ENCODE measurements at regions not wholly inside any gene's neighbourhood (a gene's known extent, or its start where the extent isn't known, plus 50 kb on each side); places are given as distances from the start of the nearest gene placed in this dataset.

DNA sequence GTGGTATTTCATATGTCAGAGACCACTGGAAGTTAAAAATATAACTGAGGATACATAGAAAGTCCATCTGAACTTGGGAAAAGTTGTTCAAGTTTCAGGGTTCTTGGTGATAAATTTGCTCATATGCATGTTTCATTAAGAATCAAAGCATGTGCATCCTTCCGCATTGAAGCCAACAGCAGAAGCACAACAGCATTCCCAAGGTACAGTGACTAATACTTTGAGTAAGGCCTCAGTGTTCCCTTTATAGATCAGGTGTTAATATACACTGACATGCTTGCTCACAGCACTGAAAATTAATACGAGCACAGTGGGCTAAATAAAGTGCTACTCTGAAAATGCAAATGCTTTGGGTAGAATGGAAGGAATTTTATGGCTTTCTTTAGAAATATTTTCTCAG is 691.1 kb downstream of the METTL15 start:
- intact Hi-C loops (cut with micrococcal nuclease) (no loop called here), dilution Hi-C loops (cut with MboI; ENCODE audit: extremely low pct_ligation_motif_present, low sequenced_read_pairs) (no loop called here)
- Histone ChIP-seq H3K27ac (ENCODE audit: insufficient read depth, low read depth, low read length) (no peak overlapping the region), H4K20me1 (replicated peaks; ENCODE audit: control insufficient read depth, extremely low read depth, insufficient read depth, low read length) (no peaks in the 10 kb centered on the region), H3K4me2 (ENCODE audit: insufficient read depth, low read length) (no peak overlapping the region), H3K36me3 (ENCODE audit: control insufficient read depth in 2 of 2, extremely low read depth in 1 of 2, insufficient read depth in 2 of 2, low read length in 2 of 2) (no peaks in the 10 kb centered on the region), H3K9ac (replicated peaks; ENCODE audit: extremely low read depth, insufficient read depth, low read length) (no peak overlapping the region), H3K4me1 (ENCODE audit: control insufficient read depth, extremely low read depth, insufficient read depth, low read length) (peaks cover 30% of the 10 kb centered on the region), H3K27me3 (ENCODE audit: control insufficient read depth in 2 of 2, insufficient read depth in 2 of 2, low read length in 2 of 2) (no peaks in the 10 kb centered on the region), H3K9me3 (replicated peaks; ENCODE audit: control insufficient read depth, insufficient read depth, low read length) (no peaks in the 10 kb centered on the region), H3K4me3 (replicated peaks in 1 of 3; ENCODE audit: insufficient read depth in 1 of 3, low read depth in 1 of 3, low read length in 3 of 3) (no peak overlapping the region), H2AFZ (ENCODE audit: low read depth, low read length) (no peak overlapping the region), H3K9me1 (replicated peaks; ENCODE audit: control insufficient read depth, extremely low read depth, insufficient read depth, low read length) (no peaks in the 10 kb centered on the region), H3K79me2 (ENCODE audit: control insufficient read depth, insufficient read depth, low read length) (peaks cover 7% of the 10 kb centered on the region)
- FAIRE-seq (no peak), DNase-seq (ENCODE audit: low read depth, low spot score) (peak; percentile 38)
- ChIA-PET POLR2A (no interaction called here), CTCF (no interaction called here)
- no TSS peak for BruUV-seq (replicated peaks)
- TF ChIP-seq, protein P1, sequence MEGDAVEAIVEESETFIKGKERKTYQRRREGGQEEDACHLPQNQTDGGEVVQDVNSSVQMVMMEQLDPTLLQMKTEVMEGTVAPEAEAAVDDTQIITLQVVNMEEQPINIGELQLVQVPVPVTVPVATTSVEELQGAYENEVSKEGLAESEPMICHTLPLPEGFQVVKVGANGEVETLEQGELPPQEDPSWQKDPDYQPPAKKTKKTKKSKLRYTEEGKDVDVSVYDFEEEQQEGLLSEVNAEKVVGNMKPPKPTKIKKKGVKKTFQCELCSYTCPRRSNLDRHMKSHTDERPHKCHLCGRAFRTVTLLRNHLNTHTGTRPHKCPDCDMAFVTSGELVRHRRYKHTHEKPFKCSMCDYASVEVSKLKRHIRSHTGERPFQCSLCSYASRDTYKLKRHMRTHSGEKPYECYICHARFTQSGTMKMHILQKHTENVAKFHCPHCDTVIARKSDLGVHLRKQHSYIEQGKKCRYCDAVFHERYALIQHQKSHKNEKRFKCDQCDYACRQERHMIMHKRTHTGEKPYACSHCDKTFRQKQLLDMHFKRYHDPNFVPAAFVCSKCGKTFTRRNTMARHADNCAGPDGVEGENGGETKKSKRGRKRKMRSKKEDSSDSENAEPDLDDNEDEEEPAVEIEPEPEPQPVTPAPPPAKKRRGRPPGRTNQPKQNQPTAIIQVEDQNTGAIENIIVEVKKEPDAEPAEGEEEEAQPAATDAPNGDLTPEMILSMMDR (IDR thresholded peaks at IDR 0.05; ENCODE audit: extremely low read depth in 1 of 2, insufficient read depth in 1 of 2, low read depth in 1 of 2, low read length in 2 of 2): no peak
- no peak for TF ChIP-seq FOS (IDR thresholded peaks at IDR 0.05; ENCODE audit: borderline replicate concordance, insufficient read depth, low read length)
- no peak for TF ChIP-seq GATA2 (IDR thresholded peaks at IDR 0.05; ENCODE audit: insufficient read depth, insufficient read length, low read depth, low read length)
- TF ChIP-seq JUN (IDR thresholded peaks at IDR 0.05; ENCODE audit: borderline replicate concordance, insufficient read depth, insufficient read length, low read depth): no peak
- no peak for TF ChIP-seq MYC (IDR thresholded peaks at IDR 0.05; ENCODE audit: low read depth, low read length)
- TF ChIP-seq EZH2 (IDR thresholded peaks at IDR 0.05; ENCODE audit: borderline replicate concordance, low read depth, low read length, severe bottlenecking): no peak
- TF ChIP-seq, protein P2, sequence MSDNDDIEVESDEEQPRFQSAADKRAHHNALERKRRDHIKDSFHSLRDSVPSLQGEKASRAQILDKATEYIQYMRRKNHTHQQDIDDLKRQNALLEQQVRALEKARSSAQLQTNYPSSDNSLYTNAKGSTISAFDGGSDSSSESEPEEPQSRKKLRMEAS (IDR thresholded peaks at IDR 0.05; ENCODE audit: insufficient read depth, insufficient read length): no peak
- no peak for TF ChIP-seq POLR2AphosphoS5 (IDR thresholded peaks at IDR 0.05; ENCODE audit: insufficient read depth, low read depth, low read length)
- TF ChIP-seq POLR2A (IDR thresholded peaks at IDR 0.05; ENCODE audit: low read depth, low read length): no peak
